HG02973 (cell line): ENCODE measurements at regions not wholly inside any gene's neighbourhood (a gene's known extent, or its start where the extent isn't known, plus 50 kb on each side); places are given as distances from the start of the nearest gene placed in this dataset.
A peak's percentile ranks its signal among the peaks of the same experiment; 100 is the strongest.

Experiments
- ATAC-seq: cut with Tn5 transposase; IDR thresholded peaks from one replicate; pipeline ENCODE4 v1.9.1; 2021; ENCODE audit warnings: moderate library complexity; ENCODE audit not compliant: unreplicated experiment

DNA sequence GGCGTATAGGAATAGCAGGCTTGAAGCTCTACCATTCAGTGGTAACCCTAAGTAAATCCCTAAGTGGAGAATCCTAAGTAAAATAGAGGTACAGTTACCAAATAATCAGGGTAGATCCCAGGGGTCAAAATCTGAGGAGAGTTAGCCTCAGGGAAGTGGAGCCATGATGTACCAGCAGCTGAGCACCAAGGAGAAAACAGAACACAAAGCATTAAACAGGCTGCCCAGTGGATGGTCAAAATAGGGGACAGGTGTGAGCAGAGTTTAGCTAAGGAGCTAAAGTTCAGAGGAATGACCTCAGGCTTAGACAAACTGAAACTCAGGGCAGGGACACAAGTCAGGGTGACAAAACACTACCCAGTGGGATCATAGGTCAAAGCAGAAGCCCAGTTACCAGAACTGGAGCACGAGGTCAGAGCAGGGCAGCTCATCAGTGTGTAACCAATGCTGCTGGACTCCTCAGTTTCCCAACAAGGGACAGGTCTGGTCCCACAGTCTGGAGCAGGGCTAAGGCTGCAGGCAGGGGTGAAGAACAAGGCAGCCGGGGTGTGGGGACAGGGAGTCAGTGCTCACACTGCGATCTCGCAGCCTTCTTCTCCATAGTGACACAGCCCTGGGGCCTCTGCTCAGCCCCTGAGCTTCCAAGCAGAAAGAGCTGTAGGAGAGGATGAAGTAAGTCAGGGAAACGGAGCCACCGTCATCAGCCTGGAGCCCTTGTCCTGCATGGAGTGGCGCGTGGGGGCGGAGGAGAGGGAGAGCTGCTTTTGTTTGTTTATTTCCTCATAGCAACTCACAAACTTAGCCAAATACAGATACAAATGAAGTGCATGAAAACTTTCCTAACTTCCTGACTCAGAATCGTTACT, 264.0 kb downstream of the MREG start:
- ATAC-seq = no peak

DNA sequence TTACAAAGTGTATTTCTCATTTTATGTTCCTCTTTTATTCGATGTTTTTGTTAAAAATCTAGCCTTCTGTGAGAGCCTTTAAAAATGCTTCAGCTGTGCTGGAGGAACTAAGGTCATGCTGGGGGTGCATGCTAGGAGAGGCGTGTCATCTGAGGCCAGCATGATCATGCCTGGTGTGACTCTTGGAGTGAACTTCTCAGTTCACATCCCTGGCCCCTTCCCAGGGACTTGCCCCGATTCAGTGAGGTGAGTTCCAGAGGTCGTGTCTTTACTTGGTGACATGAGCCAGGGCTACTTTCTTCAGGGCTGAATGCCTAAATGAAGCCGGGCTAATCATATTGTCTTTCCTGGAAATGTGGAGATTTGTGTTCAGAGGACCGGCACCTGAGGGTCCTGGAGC, 264.9 kb downstream of the MREG start:
- ATAC-seq = no peak

DNA sequence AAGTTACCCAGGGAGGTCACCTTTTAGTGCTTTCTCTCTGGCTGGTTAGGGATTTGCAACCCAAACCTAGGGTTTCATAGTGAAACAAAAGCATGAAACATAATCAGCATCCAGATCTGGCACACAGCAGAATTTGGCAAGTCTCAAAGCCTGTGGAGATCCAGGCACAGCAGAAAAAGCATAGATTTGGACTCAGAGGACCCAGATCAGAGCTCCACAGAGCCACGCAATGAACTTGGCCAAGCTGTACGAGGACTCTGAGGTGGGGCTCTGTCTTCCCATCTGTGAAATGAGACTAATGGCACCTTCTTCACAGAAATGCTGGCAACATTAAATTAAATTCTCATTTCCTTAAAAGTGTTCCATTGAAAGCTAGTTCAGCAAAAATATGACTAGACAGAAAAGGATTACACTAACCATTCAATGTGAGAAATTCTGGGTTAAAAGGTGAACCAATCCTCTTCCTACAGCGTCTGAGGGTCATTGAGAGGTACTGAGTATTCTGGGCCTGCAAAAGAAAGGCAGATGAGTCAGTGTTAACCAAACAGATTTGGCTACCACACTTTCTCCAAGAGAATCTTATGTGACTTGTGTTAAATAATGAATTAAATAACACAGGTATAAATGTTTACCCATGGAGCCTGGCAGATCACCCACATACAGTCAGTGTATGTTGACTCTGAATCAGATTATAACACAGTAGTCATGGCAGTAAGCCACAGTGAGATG, 266.3 kb downstream of the MREG start:
- no peak for ATAC-seq

DNA sequence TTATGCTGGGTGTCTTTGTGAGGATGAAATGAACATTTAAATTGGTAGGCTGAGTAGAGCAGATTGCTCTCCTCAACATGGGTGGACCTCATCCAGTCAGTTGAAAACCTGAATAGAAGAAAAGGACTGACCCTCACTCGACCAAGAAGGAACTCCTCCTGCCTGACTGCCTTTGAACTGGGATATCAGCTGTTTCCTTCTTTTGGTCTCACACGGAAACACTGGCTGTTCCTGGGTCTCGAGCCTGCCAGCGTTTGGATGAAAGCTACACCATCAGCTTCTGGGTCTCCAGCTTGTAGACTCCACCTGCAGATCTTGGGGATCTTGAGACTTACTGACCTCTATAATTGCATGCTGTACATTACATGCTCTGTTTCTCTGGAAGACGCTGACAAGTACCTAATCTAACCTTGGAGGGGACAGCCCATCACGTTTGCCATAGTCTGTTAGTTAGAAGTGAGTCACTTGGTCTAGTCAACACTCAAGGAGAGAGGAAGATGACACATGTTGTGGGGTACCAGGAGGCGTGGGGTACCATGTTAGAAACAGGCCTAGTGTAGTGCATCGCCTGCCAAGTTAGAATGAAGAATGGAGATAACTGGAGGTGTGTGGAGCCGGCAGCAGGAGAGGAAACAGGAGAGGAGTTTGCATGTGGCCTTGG, 267.0 kb downstream of the MREG start:
- ATAC-seq = no peak

DNA sequence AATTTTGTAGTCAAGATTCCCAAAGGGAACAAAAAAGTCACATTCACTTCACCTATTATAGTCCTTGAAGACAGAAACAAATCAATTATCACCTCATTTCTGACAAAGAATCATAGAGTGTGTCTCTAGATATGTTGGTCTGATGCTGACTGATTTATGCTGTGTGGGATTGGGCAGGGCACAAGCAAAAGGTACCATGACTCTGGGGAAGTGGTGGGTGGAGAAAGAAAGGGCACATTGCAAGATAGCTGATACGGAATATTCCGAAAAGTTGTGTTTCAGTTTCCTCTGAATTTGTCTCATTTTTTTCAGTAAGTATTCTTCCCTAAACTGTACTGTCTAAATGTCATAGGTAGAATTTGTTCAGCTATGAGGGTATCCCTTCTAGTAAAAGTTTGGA, 268.0 kb downstream of the MREG start:
- no peak for ATAC-seq

DNA sequence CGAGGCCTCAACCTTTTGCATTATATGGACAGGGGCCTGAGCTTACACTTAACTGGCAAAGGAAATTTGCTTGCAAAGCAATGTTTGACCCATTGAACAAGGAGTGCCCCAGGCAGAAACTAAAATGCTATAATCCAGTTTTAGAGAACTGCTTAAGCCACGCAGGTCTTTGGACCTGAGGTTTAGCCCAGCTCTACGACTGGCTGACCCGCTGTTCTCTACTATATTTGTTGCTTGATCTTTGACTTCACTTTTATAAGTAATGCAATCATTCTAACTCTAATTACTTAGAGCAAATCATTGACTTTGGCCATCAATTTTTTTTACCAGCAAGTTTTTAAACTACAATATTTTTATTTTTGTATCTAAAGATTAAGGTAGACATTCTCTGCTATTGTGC, 268.8 kb downstream of the MREG start:
- no peak for ATAC-seq

DNA sequence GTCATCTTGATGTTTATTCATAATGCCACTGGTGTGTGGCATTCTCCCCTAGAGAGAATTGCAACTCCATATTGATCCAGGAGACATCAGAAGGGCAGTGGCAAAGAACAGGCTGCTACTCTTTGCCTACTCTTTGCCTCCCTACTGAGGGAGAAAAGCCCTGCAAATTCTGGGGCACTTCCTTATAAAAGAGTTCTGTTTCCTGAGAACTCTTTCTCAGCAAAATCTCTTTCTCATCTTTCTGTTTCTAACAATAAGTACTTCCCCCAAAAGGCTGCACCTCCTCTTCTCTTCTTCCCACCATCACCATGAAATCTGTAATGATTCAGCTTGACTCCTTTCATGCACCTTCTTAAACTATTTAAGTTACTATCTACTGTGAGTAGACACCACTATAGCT, 270.3 kb downstream of the MREG start:
- no peak for ATAC-seq

DNA sequence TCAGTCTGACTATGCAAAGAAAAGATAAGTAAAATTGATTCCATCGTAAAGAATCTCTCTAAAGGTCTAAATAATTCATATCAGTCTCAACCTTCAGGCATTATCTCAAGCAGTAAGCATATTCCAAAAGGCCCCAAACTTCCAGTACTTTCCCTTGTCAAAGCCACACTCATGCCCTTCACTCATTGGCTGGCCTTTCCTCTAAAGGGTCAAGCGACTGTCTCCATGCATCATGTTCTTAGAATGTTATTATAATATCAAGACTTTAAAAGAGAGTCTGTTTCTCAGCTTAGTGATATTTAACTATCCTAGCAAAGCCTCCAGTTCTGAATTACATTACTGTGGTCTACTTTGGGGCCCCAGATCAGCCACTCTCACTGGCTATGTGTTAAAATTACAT, 271.3 kb downstream of the MREG start:
- ATAC-seq = no peak

DNA sequence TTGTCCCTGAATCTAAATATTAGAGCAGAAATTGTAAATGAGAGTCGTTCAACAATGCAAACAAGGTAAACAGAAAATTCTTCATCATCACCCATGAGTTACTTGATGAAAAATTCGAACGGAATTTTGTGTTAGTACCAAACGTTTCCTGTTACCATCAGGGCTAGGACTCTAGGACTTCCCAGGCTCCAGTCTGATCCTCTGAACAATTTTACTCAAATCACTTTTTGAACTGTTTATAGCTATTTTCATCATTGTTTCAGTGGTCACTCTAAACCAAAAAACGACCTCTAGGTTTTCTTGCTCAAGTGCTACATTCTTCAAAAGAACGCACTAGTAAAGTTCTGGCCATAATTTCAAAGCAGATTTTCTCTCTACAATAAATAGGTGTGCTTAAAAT, 273.3 kb downstream of the MREG start:
- ATAC-seq = no peak

DNA sequence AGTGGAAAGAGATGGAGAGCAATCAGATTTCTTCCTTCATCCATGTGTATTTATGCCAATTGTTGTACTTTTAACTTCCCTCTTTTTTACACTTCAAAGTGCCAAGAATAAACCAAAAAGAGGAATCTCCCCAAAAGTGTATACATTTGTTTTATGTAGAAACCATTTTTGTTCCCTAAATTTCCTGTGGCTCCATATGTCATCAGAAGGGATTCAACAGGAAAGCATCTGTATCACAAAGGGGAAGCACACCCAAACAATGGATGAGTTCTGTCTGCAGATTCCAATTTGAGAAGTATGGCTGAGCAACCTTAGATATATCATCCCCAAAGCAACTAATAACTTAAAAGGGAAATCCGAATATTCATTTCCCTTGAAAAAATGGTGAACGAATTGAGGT, 275.0 kb downstream of the MREG start:
- no peak for ATAC-seq

DNA sequence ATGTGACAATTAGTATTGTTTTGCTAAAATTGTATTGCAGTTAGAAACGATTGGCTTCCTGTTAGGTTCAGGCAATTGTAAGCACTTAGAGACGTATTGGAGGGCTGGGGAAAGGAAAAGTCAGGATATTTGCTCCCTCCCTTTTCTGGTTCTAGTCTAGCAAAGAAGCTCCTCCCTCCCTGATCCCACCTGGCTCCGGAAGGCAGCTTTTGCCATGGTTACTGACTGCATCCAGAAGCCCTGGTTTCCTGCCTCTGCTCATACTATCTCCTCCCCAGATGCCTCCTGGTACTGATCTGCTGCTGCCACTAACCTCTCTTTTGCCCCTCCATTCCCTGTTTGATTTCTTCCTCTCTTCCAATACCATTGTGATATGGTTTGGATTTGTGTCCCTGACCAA, 275.9 kb downstream of the MREG start:
- no peak for ATAC-seq

DNA sequence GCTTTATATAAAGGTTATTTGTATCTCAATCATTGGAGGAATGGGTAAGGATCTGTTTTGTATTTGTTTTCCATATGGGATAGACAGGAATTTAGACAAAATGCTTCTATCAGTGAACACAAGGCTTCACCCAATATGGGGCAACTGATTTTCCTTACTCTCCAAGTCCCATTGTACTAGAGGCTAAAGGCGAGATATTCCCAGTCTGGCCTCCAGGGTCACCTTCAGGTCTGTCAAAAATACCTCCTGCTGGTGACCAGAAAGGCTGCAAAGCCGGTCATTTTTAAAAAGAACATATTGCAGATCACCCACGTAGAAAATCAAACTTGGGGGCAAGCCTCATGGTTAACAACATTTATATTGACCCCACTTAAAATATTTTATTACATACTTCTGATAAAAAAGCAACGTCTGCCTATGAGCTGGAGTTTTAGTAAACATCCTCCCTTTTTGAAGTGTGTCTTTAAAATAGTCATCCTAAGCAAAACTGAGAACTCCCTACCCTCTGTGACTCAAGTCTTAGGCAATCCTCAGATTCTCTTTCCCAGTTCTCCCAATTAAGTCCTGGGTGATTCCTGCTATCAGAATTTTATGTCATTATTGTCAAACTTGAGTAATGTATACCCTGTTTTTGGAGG, 276.6 kb downstream of the MREG start:
- no peak for ATAC-seq

DNA sequence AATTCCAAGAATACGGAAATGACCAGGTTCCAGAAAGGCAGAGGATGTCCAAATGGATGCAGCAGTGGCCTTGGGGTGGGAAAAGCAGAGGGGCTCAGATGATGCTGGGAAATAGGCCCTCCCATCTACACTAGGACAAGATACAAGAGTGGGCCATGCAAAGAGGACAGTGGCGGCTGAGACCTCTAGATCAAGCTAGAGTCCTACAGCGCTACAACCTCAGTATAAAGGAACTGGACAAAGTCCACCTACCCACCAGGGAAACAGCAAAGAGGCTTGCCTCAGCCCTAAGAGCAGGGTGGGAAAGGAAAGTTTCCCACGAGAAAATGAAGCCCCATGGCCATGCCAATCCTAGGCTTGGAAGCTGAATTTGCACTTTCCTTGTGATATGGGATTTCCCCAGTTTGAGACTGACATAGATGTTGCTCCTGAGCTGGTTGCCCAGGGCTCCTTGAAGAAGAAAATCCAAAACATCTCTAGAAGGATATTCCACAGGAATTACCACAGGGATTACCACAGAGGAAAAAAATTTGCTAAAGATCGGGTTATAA, 282.2 kb downstream of the MREG start:
- ATAC-seq = no peak

DNA sequence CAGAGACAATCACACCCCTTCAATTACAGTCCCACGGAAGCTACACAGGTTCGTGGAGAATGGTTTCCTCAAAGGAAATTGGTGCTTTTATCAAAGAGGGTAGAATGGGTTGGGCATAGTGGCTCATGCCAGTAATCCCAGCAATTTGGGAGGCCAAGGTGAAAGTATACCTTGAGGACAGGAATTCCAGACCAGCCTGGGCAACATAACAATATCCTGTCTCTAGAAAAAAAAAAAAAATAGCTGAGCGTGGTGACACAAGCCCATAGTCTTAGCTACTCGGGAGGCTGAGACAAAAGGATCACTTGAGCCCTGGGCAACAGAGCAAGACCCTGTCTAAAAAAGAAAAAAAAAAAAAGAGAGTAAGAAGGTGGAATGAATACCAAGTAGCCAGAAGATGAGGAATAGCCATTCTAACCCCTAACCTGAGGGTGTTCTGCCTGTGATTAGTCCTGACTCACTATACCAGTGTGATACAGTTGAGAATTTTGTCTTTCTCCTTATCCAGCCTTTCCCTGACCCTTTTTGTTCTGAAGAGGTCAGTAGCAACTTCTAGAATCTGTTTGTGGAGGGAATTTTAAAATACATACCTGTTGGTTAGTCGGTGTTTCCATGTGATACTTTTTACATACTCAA, 283.2 kb downstream of the MREG start:
- ATAC-seq = no peak

DNA sequence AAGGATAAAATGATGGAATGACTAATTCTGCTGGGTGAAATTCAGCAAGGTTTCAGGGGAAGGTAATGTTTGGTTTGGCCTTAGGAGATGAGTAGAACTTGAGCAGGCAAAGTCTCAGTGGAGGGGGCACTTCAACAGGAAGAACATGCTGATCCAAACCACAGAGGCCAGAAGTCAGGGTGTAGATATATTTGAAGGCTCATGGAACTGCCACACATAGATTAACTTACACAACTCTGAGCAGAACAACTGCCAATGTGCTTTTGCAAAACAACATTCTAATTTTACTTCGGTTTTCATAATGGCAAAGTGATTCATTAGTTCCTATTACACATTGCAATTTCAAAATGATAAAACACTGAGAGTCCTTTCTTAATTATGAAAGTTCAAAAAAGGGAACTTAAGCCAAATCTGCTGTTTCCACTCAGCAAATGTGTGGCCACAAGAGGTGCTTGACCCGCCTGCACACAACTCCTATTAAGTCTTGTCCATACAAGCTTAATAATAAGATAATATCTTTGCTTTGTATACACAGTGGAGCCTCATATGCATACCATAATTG, 284.8 kb downstream of the MREG start:
- ATAC-seq = peak; percentile 74

DNA sequence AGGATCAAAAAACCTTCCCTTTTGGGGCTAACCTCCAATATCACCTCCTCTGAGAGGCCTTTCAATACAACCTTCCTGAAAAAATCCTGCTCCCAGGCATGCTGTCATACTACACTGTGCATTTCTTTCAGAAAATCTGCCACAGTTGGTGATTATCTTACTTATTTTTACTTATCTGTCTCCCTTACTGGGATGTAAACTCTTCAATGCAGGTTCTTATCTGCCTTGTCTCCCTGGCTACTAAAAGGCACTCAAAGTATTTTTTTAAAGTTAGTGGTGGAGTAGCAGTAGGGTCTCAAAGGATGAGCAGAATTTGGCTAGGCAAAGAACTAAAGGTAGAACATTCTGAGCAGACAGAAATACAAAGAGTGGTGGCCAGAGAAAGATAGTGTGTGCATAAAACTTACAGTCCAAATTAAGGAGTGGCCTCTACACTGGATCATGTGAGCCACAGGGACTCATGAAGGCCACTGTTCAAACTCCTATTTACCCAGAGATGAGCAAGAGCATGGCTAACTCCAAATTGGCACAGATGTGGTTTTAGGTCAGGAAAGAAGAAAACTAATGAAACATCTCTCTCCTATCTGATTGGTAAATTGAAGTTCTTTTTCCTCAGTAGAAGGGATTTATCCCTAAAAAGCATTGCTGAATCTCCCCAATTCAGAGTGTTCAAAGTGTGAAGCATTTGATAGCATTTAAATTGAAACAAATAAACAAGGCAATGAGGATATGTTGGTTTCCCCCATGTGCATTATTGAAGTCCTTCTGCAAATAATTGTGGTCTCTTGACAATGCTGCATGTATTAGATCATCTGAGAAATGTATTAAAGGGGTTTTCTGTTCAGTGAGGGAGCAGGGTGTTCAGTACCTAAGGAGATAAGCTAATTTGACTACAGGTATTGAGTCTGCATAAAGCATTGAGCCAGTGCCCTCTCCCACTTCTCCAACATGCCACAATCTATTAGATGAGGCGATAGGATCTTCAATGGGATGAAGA, 285.5 kb downstream of the MREG start:
- ATAC-seq = no peak

DNA sequence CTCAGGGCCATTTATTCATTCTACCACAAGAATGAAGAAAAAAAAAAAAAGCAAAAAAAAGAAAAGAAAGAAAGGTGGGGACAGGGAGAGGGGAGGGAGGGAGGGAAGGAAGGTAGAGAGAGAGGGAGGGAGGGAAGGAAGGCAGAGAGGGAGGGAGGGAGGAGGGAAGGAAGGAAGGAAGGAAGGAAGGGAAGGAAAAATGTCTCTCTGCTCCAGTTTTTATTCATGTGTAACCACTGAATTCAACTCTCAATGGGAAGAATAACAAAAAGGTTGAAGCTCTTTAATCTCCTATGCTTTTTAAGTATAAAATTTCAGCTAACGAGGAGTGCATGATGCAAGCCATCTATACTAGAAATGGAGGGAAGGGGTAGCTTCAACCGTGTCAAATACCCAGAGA, 287.3 kb downstream of the MREG start:
- no peak for ATAC-seq

DNA sequence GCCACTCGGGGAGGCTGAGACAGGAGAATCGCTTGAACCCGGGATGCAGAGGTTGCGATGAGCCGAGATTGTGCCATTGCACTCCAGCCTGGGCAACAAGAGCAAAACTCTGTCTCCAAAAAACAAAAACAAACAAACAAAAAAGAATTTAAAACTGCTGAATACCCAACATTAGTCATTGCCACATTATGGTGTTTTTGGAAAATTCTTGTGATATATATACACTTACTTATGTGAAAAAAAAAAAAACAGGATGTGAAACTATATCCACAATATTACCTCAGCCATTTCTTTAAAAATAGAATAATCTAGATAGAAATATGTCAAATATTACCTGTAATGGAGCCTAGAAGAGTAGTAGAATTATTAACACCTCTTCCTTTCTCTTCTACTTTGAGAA, 288.3 kb upstream of the FN1 start:
- no peak for ATAC-seq

DNA sequence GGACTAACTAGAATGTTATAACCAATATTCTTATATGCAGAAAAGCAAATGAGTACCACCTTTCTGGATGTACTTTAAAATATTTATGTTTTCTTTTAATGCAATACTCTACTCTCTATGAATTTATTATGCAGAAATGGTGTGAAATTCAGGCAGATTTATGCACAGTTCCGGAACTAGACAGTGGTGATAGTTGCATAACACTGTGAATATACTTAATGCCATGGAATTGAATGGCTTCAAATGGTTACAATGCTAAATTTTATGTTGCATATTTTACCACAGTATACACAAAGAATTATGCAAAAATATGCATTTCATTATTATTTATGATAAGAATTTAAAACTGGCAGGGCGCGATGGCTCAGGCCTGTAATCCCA, 287.8 kb upstream of the FN1 start:
- no peak for ATAC-seq
